ENCODE measurements at regions not wholly inside any gene's neighbourhood (a gene's known extent, or its start where the extent isn't known, plus 50 kb on each side); places are given as distances from the start of the nearest gene placed in this dataset.

DNA sequence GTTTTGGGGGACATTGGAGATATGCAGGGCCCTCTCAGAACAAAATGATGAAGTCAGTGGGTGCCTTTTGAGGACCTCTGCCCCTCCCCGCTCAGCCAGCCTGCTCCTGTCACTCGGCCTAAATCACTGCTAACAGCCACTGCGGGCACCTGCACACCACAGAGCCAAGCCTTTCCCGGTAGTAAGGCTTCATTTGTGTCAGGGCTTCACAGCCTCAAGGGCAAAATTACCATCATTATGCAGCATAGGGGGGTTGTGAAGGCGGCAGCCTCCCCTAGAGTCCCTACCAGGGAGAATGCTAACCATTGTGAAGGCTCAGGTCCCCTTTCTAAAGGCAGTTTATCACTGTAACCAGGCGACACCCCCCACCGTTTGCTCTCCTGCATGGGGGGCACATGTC, 519.8 kb upstream of the MYT1L start:
- TF ChIP-seq, protein P1, sequence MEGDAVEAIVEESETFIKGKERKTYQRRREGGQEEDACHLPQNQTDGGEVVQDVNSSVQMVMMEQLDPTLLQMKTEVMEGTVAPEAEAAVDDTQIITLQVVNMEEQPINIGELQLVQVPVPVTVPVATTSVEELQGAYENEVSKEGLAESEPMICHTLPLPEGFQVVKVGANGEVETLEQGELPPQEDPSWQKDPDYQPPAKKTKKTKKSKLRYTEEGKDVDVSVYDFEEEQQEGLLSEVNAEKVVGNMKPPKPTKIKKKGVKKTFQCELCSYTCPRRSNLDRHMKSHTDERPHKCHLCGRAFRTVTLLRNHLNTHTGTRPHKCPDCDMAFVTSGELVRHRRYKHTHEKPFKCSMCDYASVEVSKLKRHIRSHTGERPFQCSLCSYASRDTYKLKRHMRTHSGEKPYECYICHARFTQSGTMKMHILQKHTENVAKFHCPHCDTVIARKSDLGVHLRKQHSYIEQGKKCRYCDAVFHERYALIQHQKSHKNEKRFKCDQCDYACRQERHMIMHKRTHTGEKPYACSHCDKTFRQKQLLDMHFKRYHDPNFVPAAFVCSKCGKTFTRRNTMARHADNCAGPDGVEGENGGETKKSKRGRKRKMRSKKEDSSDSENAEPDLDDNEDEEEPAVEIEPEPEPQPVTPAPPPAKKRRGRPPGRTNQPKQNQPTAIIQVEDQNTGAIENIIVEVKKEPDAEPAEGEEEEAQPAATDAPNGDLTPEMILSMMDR (IDR thresholded peaks at IDR 0.05) = no peak
- no peaks in the 10 kb centered on the region for H3K9me3 Mint-ChIP-seq (ENCODE audit: low read depth)
- H3K27ac Mint-ChIP-seq (ENCODE audit: unreplicated experiment) = no peak overlapping the region
- peaks cover under 1% of the 10 kb centered on the region for H3K27me3 Mint-ChIP-seq (ENCODE audit: low read depth)
- peaks cover 2% of the 10 kb centered on the region for H3K4me1 Mint-ChIP-seq (ENCODE audit: low read depth)
- H3K36me3 Mint-ChIP-seq (ENCODE audit: low read depth) = no peaks in the 10 kb centered on the region
- DNase-seq (ENCODE audit: low spot score) = no peak
- no peak overlapping the region for H3K4me3 Mint-ChIP-seq (ENCODE audit: unreplicated experiment)

DNA sequence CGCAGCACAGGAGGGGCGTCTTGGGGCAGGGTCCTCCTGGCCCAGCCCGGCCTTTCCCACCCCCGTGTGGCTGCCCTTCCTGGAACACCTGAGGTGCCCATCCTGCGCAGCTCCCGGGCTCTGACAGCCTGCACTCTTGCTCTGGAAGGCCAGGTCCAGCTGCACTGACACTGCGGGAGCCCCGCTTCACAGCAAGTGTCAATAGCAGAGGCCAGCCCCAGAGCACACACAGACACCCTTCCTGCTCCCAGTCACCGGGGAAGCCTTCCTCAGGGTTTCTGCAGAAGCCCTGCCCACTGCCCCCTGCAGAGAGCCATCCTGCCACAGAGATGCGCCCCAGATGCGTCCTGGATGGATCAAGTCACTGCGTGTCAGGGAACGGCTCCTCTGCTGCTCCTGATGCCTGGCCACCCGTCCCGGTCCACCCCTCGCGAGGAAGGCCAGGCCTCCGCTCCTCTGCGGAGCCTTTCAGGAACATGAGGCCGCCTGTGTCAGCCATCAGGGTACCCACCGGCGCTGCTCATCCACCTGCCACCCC, 519.2 kb upstream of the MYT1L start:
- H3K27me3 Mint-ChIP-seq (ENCODE audit: low read depth) = peaks cover 3% of the 10 kb centered on the region
- no peaks in the 10 kb centered on the region for H3K9me3 Mint-ChIP-seq (ENCODE audit: low read depth)
- peaks cover 2% of the 10 kb centered on the region for H3K4me1 Mint-ChIP-seq (ENCODE audit: low read depth)
- no peaks in the 10 kb centered on the region for H3K36me3 Mint-ChIP-seq (ENCODE audit: low read depth)
- TF ChIP-seq, protein P1 (IDR thresholded peaks at IDR 0.05) = no peak
- no peak for DNase-seq (ENCODE audit: low spot score)
- no peak overlapping the region for H3K27ac Mint-ChIP-seq (ENCODE audit: unreplicated experiment)
- no peak overlapping the region for H3K4me3 Mint-ChIP-seq (ENCODE audit: unreplicated experiment)

DNA sequence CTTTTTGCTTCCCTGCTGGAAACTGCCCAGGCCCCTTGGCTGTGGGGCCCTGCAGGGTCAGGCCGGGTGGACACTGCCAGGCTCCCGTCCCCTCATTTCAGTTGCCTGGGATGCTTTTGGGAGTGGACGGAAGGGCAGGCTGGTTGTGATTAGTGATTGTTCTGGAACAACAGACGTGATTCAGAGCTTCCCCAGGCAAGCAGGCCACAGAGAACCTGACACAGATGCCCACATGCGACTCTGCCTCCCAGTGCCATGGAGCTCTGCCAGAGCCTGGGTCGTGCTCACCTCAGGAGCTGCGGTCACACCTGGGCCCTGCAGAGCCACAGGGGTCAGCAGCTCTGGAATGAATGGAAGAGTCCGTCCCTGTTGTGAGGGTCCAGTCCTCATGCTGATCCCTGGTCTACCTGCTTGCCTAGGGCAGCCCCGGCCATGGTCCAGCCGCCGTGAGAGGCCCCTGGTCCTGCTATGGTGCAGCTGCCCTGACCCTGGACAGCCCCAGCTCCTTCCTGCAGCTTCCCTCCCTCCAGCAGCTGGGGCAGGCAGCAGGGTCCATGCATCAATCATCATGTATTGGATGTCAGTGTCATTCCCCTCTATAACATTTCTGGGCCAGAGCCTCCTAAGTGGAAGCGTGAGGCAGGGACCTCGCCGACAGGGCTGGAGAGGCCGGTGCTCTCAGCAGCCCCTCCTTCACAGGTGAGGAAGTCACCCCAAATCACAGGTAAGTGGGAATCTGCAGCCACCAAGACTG, 518.6 kb upstream of the MYT1L start:
- Mint-ChIP-seq H3K27ac (ENCODE audit: unreplicated experiment) (no peak overlapping the region), H3K4me3 (ENCODE audit: unreplicated experiment) (no peak overlapping the region), H3K9me3 (ENCODE audit: low read depth) (no peaks in the 10 kb centered on the region), H3K36me3 (ENCODE audit: low read depth) (no peaks in the 10 kb centered on the region), H3K27me3 (ENCODE audit: low read depth) (peaks cover 3% of the 10 kb centered on the region), H3K4me1 (ENCODE audit: low read depth) (peaks cover 2% of the 10 kb centered on the region)
- TF ChIP-seq, protein P1 (IDR thresholded peaks at IDR 0.05) = no peak
- DNase-seq (ENCODE audit: low spot score) = no peak

DNA sequence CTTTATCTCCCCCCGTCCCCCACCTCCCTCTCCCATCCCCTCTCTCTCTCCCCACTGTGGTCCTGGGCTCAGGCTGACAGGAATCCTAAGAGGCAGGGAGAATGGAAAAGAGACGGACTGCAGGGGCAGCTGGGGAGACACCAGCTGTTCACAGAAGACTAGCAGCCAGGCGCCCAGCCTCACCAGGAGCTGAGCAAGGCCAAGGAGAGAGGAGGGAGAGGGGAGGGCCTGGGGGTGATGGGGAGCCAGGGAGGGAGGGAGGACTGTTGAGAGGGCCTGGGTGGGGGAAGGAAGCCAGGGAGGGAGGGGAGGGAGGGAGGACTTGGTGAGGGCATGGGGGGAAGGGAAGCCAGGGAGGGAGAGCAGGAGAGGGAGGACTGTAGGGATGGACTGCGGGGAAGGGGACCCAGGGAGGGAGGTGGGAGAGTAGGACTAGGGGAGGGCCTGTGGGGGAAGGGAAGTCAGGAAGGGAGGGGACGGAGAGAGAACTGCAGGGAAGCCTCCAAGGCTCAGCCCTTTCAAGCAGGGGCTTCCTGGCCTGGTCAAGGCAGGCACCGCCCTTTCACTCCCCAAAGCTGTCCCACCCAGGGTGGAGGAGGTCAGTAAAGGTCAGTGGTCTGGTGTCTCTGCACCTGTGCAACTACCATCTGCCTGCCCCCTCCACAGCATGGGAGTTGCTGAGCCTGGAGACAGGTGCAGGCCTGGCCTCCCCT, 517.7 kb upstream of the MYT1L start:
- Mint-ChIP-seq H3K36me3 (ENCODE audit: low read depth) (no peaks in the 10 kb centered on the region), H3K4me1 (ENCODE audit: low read depth) (peaks cover 2% of the 10 kb centered on the region), H3K4me3 (ENCODE audit: unreplicated experiment) (no peak overlapping the region), H3K9me3 (ENCODE audit: low read depth) (no peaks in the 10 kb centered on the region), H3K27me3 (ENCODE audit: low read depth) (peaks cover 3% of the 10 kb centered on the region), H3K27ac (ENCODE audit: unreplicated experiment) (no peak overlapping the region)
- TF ChIP-seq, protein P1 (IDR thresholded peaks at IDR 0.05) = no peak
- DNase-seq (ENCODE audit: low spot score) = peak; percentile 59

DNA sequence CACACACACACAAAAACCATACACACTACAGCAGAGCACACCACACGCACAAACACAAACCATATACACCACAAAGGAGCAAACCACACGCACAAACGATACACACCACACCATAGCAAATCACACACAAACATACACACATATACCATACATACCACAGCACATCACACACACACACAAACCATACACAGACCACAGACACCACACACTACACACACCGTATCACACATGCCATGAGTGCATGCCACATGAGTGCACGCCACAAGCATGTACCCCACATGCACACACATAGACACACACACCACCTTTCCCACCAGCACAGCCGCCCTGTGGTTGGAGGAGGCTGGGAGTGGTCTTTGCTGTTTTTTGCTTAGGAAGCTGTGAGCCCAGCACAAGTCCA, 517.1 kb upstream of the MYT1L start:
- H3K27me3 Mint-ChIP-seq (ENCODE audit: low read depth) = peaks cover 3% of the 10 kb centered on the region
- no peaks in the 10 kb centered on the region for H3K36me3 Mint-ChIP-seq (ENCODE audit: low read depth)
- DNase-seq (ENCODE audit: low spot score) = no peak
- peaks cover 2% of the 10 kb centered on the region for H3K4me1 Mint-ChIP-seq (ENCODE audit: low read depth)
- H3K4me3 Mint-ChIP-seq (ENCODE audit: unreplicated experiment) = no peak overlapping the region
- no peaks in the 10 kb centered on the region for H3K9me3 Mint-ChIP-seq (ENCODE audit: low read depth)
- no peak overlapping the region for H3K27ac Mint-ChIP-seq (ENCODE audit: unreplicated experiment)
- TF ChIP-seq, protein P1 (IDR thresholded peaks at IDR 0.05) = no peak

All from chondrocyte (in vitro differentiated cells).